GM19328 (cell line): ENCODE measurements at regions not wholly inside any gene's neighbourhood (a gene's known extent, or its start where the extent isn't known, plus 50 kb on each side); places are given as distances from the start of the nearest gene placed in this dataset.

ENCODE experiments used
- ATAC-seq: cut with Tn5 transposase; IDR thresholded peaks from one replicate; pipeline ENCODE4 v1.9.1; 2021; ENCODE audit warnings: mild to moderate bottlenecking, moderate library complexity; ENCODE audit not compliant: unreplicated experiment

DNA sequence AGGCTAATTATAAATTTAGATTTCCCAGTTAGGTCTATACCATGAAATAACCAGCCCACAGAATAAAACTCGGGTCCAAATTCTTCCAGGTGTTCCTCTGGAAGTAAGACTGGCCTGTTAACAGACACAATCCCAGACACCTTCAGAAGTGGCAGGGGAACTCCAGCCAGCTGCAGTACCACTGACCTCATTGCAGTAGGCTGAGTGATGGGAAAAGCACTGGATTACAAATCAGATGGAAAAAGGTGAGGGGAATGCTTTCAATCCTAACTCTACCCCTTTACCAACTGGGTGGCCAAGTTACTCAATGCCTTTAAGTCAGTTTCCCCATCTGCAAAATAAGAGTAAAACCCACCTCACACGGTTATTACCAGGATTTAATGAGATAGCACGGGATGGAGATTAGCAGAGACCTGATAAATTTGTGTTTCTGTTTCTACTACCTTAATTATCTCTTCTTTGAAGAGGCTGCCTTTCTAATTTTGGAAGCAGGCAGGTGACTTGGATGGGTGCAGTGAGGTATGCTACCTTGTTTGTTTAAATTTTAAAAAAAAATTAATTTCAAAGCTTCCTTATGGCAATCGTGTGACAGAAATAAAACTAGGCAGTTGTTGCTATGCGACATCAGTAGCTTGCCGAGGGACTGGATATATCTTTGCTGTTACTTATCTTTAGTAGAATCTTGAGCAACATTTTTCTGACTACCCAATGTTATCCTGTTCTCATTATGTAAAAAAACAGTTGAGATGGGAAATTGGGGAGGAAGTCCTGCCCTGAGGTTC lies 167.3 kb upstream of the GRIN2B start:
- no peak for ATAC-seq

DNA sequence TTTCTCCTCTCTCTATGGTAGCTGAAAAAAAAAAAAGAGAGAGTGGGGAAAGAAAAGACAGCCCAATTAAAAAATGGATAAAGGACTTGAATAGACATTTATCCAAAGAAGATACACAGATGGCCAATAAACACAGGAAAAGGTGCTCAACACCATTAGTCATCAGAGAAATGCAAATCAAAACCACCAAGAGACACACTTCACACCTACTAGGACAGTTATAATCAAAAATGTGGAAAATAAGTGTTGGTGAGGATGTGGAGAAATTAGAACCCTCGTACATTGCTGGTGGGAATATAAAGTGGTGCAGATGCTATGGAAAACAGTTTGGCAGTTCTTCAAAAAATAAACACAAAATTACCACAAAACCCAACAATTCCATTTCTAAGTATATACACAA lies 172.4 kb upstream of the GRIN2B start:
- ATAC-seq = no peak

- ATAC-seq = peak; percentile 12
These were observed 175.2 kb upstream of the GRIN2B start for GRCh38 chr12:14156606-14157005.

GRCh38 chr12:14157088-14157747 lies 175.8 kb upstream of the GRIN2B start:
- ATAC-seq = peak; percentile 96

DNA sequence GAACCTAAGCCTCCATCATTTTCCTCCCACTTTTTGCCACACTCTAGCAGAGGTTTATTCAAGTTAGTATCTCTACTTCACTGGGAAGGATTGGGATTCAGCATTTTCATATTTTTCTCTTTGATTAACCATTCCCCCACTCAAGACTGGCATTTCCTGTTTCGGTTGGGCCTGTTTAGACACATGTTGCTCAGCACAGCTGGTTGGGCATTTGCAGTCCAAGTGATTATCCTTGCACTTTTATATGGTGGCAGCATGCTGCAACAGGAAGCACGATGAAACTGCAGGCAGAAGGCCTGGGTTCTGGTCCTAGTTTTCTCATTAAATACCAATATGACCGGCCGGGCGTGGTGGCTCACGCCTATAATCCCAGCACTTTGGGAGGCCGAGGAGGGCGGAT lies 182.9 kb upstream of the GRIN2B start:
- ATAC-seq = no peak

- ATAC-seq = no peak
These were observed 185.7 kb upstream of the GRIN2B start for GRCh38 chr12:14167005-14167628.

- ATAC-seq = no peak
These were observed 187.9 kb upstream of the GRIN2B start for GRCh38 chr12:14169281-14169680.

DNA sequence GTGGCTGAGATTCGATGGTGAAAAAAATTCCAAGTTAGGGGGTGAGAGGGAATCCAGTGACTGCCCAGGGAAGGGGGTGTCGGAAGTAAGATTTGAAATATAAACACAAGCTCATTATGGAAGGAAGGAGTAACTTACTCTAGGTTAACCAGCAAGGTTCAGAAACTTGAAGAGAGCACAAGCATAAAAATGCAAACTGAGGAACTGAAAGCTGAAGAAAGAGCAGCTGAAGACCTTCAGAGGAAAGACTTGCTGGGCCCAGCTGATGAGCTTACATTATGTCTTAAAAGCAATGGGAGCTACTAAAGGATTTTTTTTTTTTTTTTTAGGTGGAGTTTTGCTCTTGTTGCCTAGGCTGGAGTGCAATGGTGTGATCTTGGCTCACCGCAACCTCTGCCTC lies 189.7 kb upstream of the GRIN2B start:
- peak; percentile 87 for ATAC-seq

GRCh38 chr12:14175206-14175605 lies 190.3 kb upstream of the ATF7IP start:
- ATAC-seq = no peak

- peak; percentile 75 for ATAC-seq
These were observed 179.9 kb upstream of the ATF7IP start for GRCh38 chr12:14185427-14186192.

DNA sequence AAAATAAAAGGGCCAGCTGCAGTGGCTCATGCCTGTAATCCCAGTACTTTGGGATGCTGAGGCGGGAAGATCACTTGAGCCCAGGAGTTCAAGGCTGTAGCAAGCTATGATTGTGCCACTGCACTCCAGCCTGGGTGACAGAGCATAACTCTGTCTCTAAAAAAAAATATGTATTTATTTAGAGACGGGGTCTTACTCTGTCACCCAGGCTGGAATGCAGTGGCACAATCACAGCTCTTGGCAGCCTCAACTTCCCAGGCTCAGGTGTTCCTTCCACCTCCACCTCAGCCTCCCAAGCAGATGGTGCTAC lies 179.3 kb upstream of the ATF7IP start:
- peak; percentile 4 for ATAC-seq

- ATAC-seq = no peak
These were observed 178.5 kb upstream of the ATF7IP start for GRCh38 chr12:14187002-14187401.

DNA sequence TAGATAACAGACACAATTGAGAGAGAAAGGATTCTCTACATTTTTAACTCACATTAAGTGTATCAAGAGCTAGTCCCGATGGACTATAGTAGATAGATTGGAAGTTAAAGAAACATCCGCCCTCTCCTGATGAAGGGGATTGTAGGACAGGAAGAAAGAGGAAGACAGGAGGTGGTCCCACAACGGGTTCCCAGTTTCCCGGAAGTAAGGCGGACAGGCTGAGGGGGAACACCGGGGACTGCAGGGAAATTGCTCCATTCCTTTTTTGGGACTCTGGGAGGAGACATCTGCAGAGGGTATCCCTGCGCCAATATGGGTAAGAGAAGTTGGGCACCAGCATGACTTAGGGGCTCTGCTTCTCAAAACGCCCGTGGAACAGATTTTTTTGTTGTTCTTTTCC lies 177.5 kb upstream of the ATF7IP start:
- no peak for ATAC-seq

- ATAC-seq = no peak
These were observed 176.7 kb upstream of the ATF7IP start for GRCh38 chr12:14188744-14189143.

DNA sequence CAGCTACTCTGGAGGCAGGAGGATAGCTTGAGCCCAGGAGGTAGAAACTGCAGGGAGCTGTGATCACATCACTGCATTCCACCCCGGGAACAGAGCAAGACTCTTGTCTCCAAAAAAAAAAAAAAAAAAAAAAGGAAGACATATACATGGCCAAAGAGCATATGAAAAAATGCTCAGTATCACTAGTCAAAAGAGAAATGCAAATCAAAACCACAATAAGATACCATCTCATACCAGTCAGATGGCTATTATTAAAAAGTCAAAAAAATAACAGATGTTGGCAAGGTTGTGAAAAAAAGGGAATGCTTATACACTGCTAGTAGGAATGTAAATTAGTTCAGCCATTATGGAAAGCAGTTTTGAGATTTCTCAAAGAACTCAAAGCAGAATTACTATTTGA lies 174.8 kb upstream of the ATF7IP start:
- ATAC-seq = no peak

DNA sequence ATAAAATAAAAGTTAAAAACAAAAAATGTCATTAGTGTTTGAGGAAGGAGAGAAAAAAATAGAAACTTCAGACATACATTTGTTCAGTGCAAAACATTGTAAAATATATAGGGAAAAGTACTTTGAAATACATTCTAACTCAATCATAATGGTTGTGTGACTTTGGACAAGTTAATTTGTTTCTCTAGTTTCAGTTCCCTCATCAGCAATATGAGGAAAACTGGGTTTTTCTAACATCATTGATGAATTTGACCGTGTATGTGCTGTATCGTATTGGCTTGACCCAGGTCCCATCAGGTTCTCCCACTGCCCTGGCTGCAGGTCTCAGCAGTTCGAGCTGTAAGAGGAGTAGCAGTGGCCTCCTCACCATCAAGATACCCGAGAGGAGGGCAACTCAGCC lies 173.9 kb upstream of the ATF7IP start:
- no peak for ATAC-seq

- no peak for ATAC-seq
These were observed 171.8 kb upstream of the ATF7IP start for GRCh38 chr12:14193639-14194038.

DNA sequence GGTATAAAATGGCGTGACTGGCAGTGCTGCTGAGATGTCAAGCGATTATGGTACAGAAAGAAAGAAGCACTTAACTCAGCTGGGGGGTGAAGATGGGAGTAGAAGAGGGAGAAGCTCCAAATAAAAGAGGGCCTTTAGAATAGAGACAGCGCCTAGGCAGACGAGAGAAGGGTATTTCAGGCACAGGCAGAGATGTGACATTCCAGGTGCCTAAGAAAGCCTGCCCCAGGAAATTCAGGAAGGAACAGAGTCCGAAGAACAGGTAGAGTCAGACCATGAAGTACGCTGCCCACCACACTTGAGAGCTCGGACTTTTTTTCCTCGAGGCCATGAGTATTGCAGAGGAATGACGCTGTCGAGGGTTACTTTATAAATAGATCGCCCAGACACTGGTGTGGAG lies 170.9 kb upstream of the ATF7IP start:
- no peak for ATAC-seq

DNA sequence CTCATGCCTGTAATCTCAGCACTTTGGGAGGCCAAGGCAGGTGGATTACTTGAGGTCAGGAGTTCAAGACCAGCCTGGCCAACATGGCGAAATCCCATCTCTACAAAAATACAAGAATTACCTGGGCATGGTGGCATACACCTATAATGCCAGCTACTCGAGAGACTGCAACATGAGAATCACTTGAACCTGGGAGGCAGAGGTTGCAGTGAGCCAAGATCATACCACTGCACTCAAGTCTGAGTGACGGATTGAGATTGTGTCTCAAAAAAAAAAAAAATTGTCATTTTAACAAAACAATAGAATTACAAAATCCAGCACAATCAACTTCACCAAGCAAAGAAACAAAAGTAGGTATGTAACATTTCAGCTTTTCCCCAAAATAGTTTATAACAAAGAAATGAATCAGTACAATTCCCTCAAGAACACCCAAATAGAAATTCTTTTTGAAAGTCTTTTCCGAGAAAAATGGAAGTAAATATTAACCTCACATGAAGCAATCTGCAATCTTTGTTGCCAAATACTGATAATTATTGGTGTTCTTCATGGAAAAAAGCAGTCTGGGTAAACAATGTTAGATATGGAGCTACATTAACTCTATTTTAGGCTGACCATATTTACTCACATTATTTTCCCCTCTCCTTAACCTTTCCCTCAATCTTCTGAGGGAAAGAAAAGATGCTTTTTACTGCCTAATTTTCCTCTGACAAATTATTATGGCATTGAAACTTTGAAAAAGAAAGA lies 165.9 kb upstream of the ATF7IP start:
- ATAC-seq = no peak

GRCh38 chr12:14200598-14200997 lies 164.9 kb upstream of the ATF7IP start:
- ATAC-seq = no peak

- ATAC-seq = no peak
These were observed 164.2 kb upstream of the ATF7IP start for GRCh38 chr12:14201291-14201690.
